ENCODE measurements at regions not wholly inside any gene's neighbourhood (a gene's known extent, or its start where the extent isn't known, plus 50 kb on each side); places are given as distances from the start of the nearest gene placed in this dataset.

GRCh38 chr2:173739006-173739405, 226.2 kb downstream of the SP3 start:
- no peak for TF ChIP-seq CTCF (IDR thresholded peaks at IDR 0.05; ENCODE audit: insufficient read depth, low read length, severe bottlenecking)
- no peaks in the 10 kb centered on the region for H3K36me3 ChIP-seq (ENCODE audit: control insufficient read depth, insufficient read depth, low read length)
- peaks cover 2% of the 10 kb centered on the region for H3K27me3 ChIP-seq (ENCODE audit: control insufficient read depth, insufficient read depth, low read length)
- no peak overlapping the region for H3K4me3 ChIP-seq (ENCODE audit: low read depth, low read length)
- DNase-seq (ENCODE audit: low read depth) (no peak), FAIRE-seq (peak; percentile 55)

GRCh38 chr2:173740639-173741038, 224.5 kb downstream of the SP3 start:
- FAIRE-seq (no peak), DNase-seq (ENCODE audit: low read depth) (no peak)
- TF ChIP-seq CTCF (IDR thresholded peaks at IDR 0.05; ENCODE audit: insufficient read depth, low read length, severe bottlenecking), result no peak

GRCh38 chr2:173741759-173742158, 223.4 kb downstream of the SP3 start:
- H3K36me3 ChIP-seq (ENCODE audit: control insufficient read depth, insufficient read depth, low read length), result no peaks in the 10 kb centered on the region
- DNase-seq (ENCODE audit: low read depth), result peak; percentile 6
- peaks cover 5% of the 10 kb centered on the region for H3K27me3 ChIP-seq (ENCODE audit: control insufficient read depth, insufficient read depth, low read length)
- FAIRE-seq, result no peak
- TF ChIP-seq CTCF (IDR thresholded peaks at IDR 0.05; ENCODE audit: insufficient read depth, low read length, severe bottlenecking), result no peak
- no peak overlapping the region for H3K4me3 ChIP-seq (ENCODE audit: low read depth, low read length)

More at GRCh38 chr2:173740639-173741038, 224.5 kb downstream of the SP3 start:
- Histone ChIP-seq H3K4me3 (ENCODE audit: low read depth, low read length) (no peak overlapping the region), H3K36me3 (ENCODE audit: control insufficient read depth, insufficient read depth, low read length) (no peaks in the 10 kb centered on the region), H3K27me3 (ENCODE audit: control insufficient read depth, insufficient read depth, low read length) (peaks cover 3% of the 10 kb centered on the region)

GRCh38 chr2:173747035-173747434, 218.1 kb downstream of the SP3 start:
- H3K4me3 ChIP-seq (ENCODE audit: low read depth, low read length), result no peak overlapping the region
- FAIRE-seq (no peak), DNase-seq (ENCODE audit: low read depth) (no peak)
- TF ChIP-seq CTCF (IDR thresholded peaks at IDR 0.05; ENCODE audit: insufficient read depth, low read length, severe bottlenecking), result no peak
- no peaks in the 10 kb centered on the region for H3K36me3 ChIP-seq (ENCODE audit: control insufficient read depth, insufficient read depth, low read length)
- peaks cover 5% of the 10 kb centered on the region for H3K27me3 ChIP-seq (ENCODE audit: control insufficient read depth, insufficient read depth, low read length)

- Histone ChIP-seq H3K36me3 (ENCODE audit: control insufficient read depth, insufficient read depth, low read length) (no peaks in the 10 kb centered on the region), H3K4me3 (ENCODE audit: low read depth, low read length) (no peak overlapping the region), H3K27me3 (ENCODE audit: control insufficient read depth, insufficient read depth, low read length) (peaks cover 2% of the 10 kb centered on the region)
- peak; percentile 35 for TF ChIP-seq CTCF (IDR thresholded peaks at IDR 0.05; ENCODE audit: insufficient read depth, low read length, severe bottlenecking)
- DNase-seq (ENCODE audit: low read depth) (peak; percentile 36), FAIRE-seq (no peak)
Measured at GRCh38 chr2:173749315-173749714, 215.9 kb downstream of the SP3 start.

GRCh38 chr2:173750353-173750801, 214.8 kb downstream of the SP3 start:
- peak; percentile 16 for DNase-seq (ENCODE audit: low read depth)
- TF ChIP-seq CTCF (IDR thresholded peaks at IDR 0.05; ENCODE audit: insufficient read depth, low read length, severe bottlenecking), result no peak
- FAIRE-seq, result no peak

More at GRCh38 chr2:173750353-173750801, 214.8 kb downstream of the SP3 start:
- H3K4me3 ChIP-seq (ENCODE audit: low read depth, low read length), result no peak overlapping the region
- H3K36me3 ChIP-seq (ENCODE audit: control insufficient read depth, insufficient read depth, low read length), result no peaks in the 10 kb centered on the region
- H3K27me3 ChIP-seq (ENCODE audit: control insufficient read depth, insufficient read depth, low read length), result peaks cover 2% of the 10 kb centered on the region

Measured in bronchial epithelial cell (primary cell).